Glomerular endothelial cell (primary cell): ENCODE measurements at regions not wholly inside any gene's neighbourhood (a gene's known extent, or its start where the extent isn't known, plus 50 kb on each side); places are given as distances from the start of the nearest gene placed in this dataset.
"Not testable (repeated sequence)": the region's sequence is repeated elsewhere in the genome, so short reads cannot be mapped to it uniquely, and the experiment has no call there.

Experiments used
- DNase-seq: peaks from one replicate; pipeline ENCODE4 v3.0.0-alpha.2; 2011; ENCODE audit warnings: low read depth, low spot score; ENCODE audit errors: extremely low read depth

GRCh38 chr6:84975316-84975715 lies 210.9 kb upstream of the TBX18 start:
- DNase-seq = no peak

- DNase-seq = no peak
These were observed 209.2 kb upstream of the TBX18 start for GRCh38 chr6:84973606-84974005.

- DNase-seq = no peak
These were observed 203.6 kb upstream of the TBX18 start for GRCh38 chr6:84967965-84968364.

GRCh38 chr6:84967389-84967788 lies 203.0 kb upstream of the TBX18 start:
- peak; percentile 44 for DNase-seq

GRCh38 chr6:84953111-84953755 lies 188.8 kb upstream of the TBX18 start:
- DNase-seq = no peak

GRCh38 chr6:84944926-84945325 lies 180.5 kb upstream of the TBX18 start:
- not testable (repeated sequence) for DNase-seq

- DNase-seq = no peak
These were observed 179.5 kb upstream of the TBX18 start for GRCh38 chr6:84943905-84944304.

GRCh38 chr6:84941609-84942008 lies 177.2 kb upstream of the TBX18 start:
- DNase-seq = not testable (repeated sequence)

GRCh38 chr6:84929212-84929611 lies 164.8 kb upstream of the TBX18 start:
- DNase-seq = no peak

GRCh38 chr6:84927551-84927950 lies 163.2 kb upstream of the TBX18 start:
- DNase-seq = no peak

GRCh38 chr6:84926189-84927155 lies 162.1 kb upstream of the TBX18 start:
- DNase-seq = no peak

GRCh38 chr6:84921891-84922290 lies 157.5 kb upstream of the TBX18 start:
- DNase-seq = no peak

GRCh38 chr6:84920021-84920420 lies 155.6 kb upstream of the TBX18 start:
- no peak for DNase-seq

- no peak for DNase-seq
These were observed 152.3 kb upstream of the TBX18 start for GRCh38 chr6:84916704-84917103.

GRCh38 chr6:84912472-84913322 lies 148.3 kb upstream of the TBX18 start:
- no peak for DNase-seq

GRCh38 chr6:84910906-84911607 lies 146.7 kb upstream of the TBX18 start:
- no peak for DNase-seq

GRCh38 chr6:84908304-84908904 lies 144.0 kb upstream of the TBX18 start:
- DNase-seq = no peak

- DNase-seq = no peak
These were observed 142.1 kb upstream of the TBX18 start for GRCh38 chr6:84906514-84906913.

- no peak for DNase-seq
These were observed 141.4 kb upstream of the TBX18 start for GRCh38 chr6:84905823-84906222.

- no peak for DNase-seq
These were observed 138.0 kb upstream of the TBX18 start for GRCh38 chr6:84902354-84902928.
